Fibroblast of skin of back (primary cell): ENCODE measurements at regions not wholly inside any gene's neighbourhood (a gene's known extent, or its start where the extent isn't known, plus 50 kb on each side); places are given as distances from the start of the nearest gene placed in this dataset.

Experiments used
- DNase-seq: peaks from one replicate; pipeline ENCODE4 v3.0.0-alpha.2; 2013

DNA sequence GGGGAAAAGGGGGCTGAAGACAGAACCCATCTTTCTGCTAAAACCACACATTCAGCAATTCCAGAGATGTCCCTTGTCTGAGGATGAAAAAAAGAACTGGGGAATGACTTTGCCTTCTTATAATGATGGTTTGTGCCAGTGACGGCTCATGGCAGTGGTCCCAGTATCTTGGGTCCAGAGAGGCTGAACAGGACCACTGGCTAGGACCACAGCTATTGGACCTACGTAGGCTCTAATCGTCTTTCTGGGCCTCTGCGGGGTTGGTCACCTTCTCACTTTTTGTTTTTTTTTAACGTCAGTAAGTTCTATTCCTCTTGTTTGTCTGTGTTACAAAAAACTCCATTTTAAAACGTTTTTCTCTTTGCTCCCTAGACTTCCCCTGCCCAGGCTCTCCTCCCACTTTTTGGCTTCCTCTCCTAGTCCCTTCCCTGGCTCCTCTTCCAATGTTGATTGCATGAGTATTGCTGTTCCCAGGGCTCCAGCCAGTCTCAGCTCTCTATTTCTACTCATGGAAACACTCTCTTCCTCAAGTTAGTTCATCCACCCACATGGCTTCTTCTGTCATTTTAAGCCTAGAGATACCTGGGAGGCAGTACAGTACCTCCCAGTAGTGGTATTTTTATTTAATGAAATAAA lies 52.6 kb upstream of the STX18 start:
- DNase-seq, result no peak

DNA sequence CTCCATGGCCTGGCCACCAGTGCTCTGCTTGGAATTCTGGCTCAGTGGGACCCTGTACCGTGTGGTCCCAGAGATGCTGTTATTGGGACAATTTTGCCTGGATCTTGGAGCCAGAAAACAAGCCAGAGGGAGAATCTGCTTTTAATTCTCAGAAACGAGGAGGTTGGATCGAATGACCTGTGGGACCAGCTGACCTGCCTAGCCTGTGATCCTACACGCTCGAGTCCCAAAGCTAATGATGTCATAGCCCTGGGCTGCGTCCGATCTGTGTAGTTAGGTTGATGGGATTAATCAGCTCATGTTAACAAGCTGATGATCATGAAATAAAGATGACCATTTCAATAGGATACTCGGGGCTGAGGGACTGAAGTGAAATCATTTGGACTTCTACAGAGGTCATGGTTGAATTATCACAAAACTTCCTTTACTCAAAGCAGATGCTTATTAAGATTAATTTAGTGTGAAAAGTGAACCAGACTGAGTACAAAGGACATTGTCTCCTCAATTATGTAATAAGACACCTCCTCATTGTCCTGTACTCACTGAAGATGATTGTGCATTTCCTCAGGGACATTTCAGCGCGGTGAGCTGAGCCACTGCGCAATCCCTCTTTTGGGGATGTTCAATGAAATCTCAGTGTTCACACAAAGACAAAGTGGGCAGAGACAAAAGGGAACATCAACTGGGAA lies 51.9 kb upstream of the STX18 start:
- no peak for DNase-seq

DNA sequence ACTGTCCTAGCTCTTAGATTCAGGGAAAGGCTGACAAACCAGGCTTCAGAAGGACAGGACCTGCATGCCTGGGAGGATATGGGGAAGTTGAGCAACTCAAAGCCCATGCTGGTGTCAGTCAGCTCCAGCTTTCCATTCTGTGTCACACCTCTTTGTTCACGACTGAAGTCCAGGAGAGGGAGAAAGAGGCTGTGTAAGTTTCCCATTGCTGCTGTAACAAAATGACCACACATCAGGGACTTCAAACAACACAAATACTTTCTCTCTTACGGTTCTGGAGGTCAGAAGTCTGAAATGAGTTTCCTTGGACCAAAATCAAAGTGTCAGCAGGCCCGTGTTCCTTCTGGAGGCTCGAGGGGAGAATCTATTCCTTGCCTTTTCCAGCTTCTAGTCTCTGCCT lies 50.6 kb upstream of the STX18 start:
- DNase-seq, result no peak
